ENCODE measurements at regions not wholly inside any gene's neighbourhood (a gene's known extent, or its start where the extent isn't known, plus 50 kb on each side); places are given as distances from the start of the nearest gene placed in this dataset.

GRCh38 chr11:81033779-81034540 lies 1593.1 kb upstream of the TENM4 start:
- 91% methylated on average over 6 of the region's 6 CpGs for WGBS
- no peak overlapping the region for H3K9ac ChIP-seq (ENCODE audit: low read depth in 1 of 2, low read length in 2 of 2)
- H3K9me3 ChIP-seq (ENCODE audit: control insufficient read depth in 4 of 4, low read length in 3 of 4), result peaks cover 0 to 7% (median 1%) of the 10 kb centered on the region in 4 donors
- TF ChIP-seq FOXA1 (IDR thresholded peaks at IDR 0.05) (no peak), RAD21 (IDR thresholded peaks at IDR 0.05) (no peak), CTCF (IDR thresholded peaks at IDR 0.05; ENCODE audit: low read depth, low read length, missing input control) (no peak), ATF3 (IDR thresholded peaks at IDR 0.05) (no peak), REST (IDR thresholded peaks at IDR 0.05) (no peak), HNF4A (conservative IDR thresholded peaks at IDR 0.05) (no peak), TAF1 (conservative IDR thresholded peaks at IDR 0.05) (no peak), EGR1 (IDR thresholded peaks at IDR 0.05; ENCODE audit: low read depth in 2 of 2) (no peak), SP1 (IDR thresholded peaks at IDR 0.05) (no peak), YY1 (IDR thresholded peaks at IDR 0.05) (no peak), GABPA (IDR thresholded peaks at IDR 0.05 in 1 of 2, conservative IDR thresholded peaks at IDR 0.05 in 1 of 2) (no peak), JUND (IDR thresholded peaks at IDR 0.05) (no peak), FOXA2 (IDR thresholded peaks at IDR 0.05) (no peak), MAX (IDR thresholded peaks at IDR 0.05) (no peak), RXRA (IDR thresholded peaks at IDR 0.05) (no peak), HNF4G (IDR thresholded peaks at IDR 0.05) (no peak), NR2F2 (IDR thresholded peaks at IDR 0.05) (no peak)
- TF ChIP-seq, protein P1, sequence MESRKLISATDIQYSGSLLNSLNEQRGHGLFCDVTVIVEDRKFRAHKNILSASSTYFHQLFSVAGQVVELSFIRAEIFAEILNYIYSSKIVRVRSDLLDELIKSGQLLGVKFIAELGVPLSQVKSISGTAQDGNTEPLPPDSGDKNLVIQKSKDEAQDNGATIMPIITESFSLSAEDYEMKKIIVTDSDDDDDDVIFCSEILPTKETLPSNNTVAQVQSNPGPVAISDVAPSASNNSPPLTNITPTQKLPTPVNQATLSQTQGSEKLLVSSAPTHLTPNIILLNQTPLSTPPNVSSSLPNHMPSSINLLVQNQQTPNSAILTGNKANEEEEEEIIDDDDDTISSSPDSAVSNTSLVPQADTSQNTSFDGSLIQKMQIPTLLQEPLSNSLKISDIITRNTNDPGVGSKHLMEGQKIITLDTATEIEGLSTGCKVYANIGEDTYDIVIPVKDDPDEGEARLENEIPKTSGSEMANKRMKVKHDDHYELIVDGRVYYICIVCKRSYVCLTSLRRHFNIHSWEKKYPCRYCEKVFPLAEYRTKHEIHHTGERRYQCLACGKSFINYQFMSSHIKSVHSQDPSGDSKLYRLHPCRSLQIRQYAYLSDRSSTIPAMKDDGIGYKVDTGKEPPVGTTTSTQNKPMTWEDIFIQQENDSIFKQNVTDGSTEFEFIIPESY (IDR thresholded peaks at IDR 0.05), result no peak
- no peaks in the 10 kb centered on the region for H3K27me3 ChIP-seq (ENCODE audit: control insufficient read depth in 4 of 4, insufficient read depth in 4 of 4, low read length in 3 of 4)
- H3K4me1 ChIP-seq (ENCODE audit: control insufficient read depth in 4 of 4, insufficient read depth in 4 of 4, low read length in 3 of 4), result no peaks in the 10 kb centered on the region
- no peaks in the 10 kb centered on the region for H3K36me3 ChIP-seq (ENCODE audit: control insufficient read depth in 4 of 4, insufficient read depth in 3 of 4, low read depth in 1 of 4, low read length in 3 of 4)
- no peak overlapping the region for H3K27ac ChIP-seq (ENCODE audit: low read depth in 1 of 2, low read length in 2 of 2)
- no peak overlapping the region for H3K4me3 ChIP-seq (ENCODE audit: low read depth in 1 of 3, low read length in 3 of 3)
- DNase-seq (ENCODE audit: low spot score), result no peak

Measured in liver (tissue), 8 donors.